Activated CD4-positive, alpha-beta T cell treated with anti-CD3 and anti-CD28 coated beads, Interleukin-2, amount 50 U/mL, for 48 hours (primary cell): ENCODE measurements at regions not wholly inside any gene's neighbourhood (a gene's known extent, or its start where the extent isn't known, plus 50 kb on each side); places are given as distances from the start of the nearest gene placed in this dataset.
A peak's percentile ranks its signal among the peaks of the same experiment; 100 is the strongest.
"Not testable (repeated sequence)": the region's sequence is repeated elsewhere in the genome, so short reads cannot be mapped to it uniquely, and the experiment has no call there.

Source experiments
- DNase-seq, 2 experiments: peaks; one replicate each; pipeline ENCODE4 v3.0.0-alpha.2; 2020

- DNase-seq = no peak
These were observed 158.0 kb upstream of the MED14 start for GRCh38 chrX:40893251-40893910.

- no peak for DNase-seq
These were observed 159.9 kb upstream of the MED14 start for GRCh38 chrX:40895246-40895645.

- no peak for DNase-seq
These were observed 162.5 kb upstream of the MED14 start for GRCh38 chrX:40897718-40898270.

GRCh38 chrX:40904739-40905138, 169.4 kb upstream of the MED14 start:
- not testable (repeated sequence) for DNase-seq

GRCh38 chrX:40908026-40908425, 172.7 kb upstream of the MED14 start:
- no peak for DNase-seq

GRCh38 chrX:40908857-40909475, 173.6 kb upstream of the MED14 start:
- DNase-seq = no peak

- DNase-seq = no peak
These were observed 173.1 kb upstream of the USP9X start for GRCh38 chrX:40912166-40912565.

GRCh38 chrX:40912576-40912975, 172.7 kb upstream of the USP9X start:
- no peak for DNase-seq

- no peak for DNase-seq
These were observed 164.9 kb upstream of the USP9X start for GRCh38 chrX:40920351-40920750.

GRCh38 chrX:40922307-40922706, 162.9 kb upstream of the USP9X start:
- no peak for DNase-seq

GRCh38 chrX:40926739-40927427, 158.4 kb upstream of the USP9X start:
- DNase-seq = not testable (repeated sequence)

- no peak for DNase-seq
These were observed 157.2 kb upstream of the USP9X start for GRCh38 chrX:40928076-40928475.

GRCh38 chrX:40931921-40932320, 153.3 kb upstream of the USP9X start:
- peak in 1 of 2 experiments; percentile 3 for DNase-seq

- peak; percentile 20 to 50 for DNase-seq
These were observed 152.0 kb upstream of the USP9X start for GRCh38 chrX:40933132-40933705.

- peak in 1 of 2 experiments; percentile 5 for DNase-seq
These were observed 151.4 kb upstream of the USP9X start for GRCh38 chrX:40933706-40934425.

- no peak for DNase-seq
These were observed 148.4 kb upstream of the USP9X start for GRCh38 chrX:40936827-40937226.

GRCh38 chrX:40938423-40938822, 146.8 kb upstream of the USP9X start:
- DNase-seq = no peak

GRCh38 chrX:40943093-40943641, 142.1 kb upstream of the USP9X start:
- DNase-seq = no peak

GRCh38 chrX:40945361-40945713, 139.9 kb upstream of the USP9X start:
- no peak for DNase-seq

- DNase-seq = no peak
These were observed 138.0 kb upstream of the USP9X start for GRCh38 chrX:40947276-40947675.

GRCh38 chrX:40949071-40949470, 136.2 kb upstream of the USP9X start:
- no peak for DNase-seq

GRCh38 chrX:40950546-40950945, 134.7 kb upstream of the USP9X start:
- no peak for DNase-seq

GRCh38 chrX:40951407-40951806, 133.8 kb upstream of the USP9X start:
- not testable (repeated sequence) for DNase-seq
